ENCODE measurements at regions not wholly inside any gene's neighbourhood (a gene's known extent, or its start where the extent isn't known, plus 50 kb on each side); places are given as distances from the start of the nearest gene placed in this dataset.

GRCh38 chr3:117450026-117450425 lies 740.4 kb downstream of the TUSC7 start:
- TF ChIP-seq TARDBP (IDR thresholded peaks at IDR 0.05): no peak
- TF ChIP-seq ZNF384 (IDR thresholded peaks at IDR 0.05): no peak
- TF ChIP-seq ELF4 (IDR thresholded peaks at IDR 0.05): no peak
- TF ChIP-seq FOXK2 (IDR thresholded peaks at IDR 0.05): no peak
- no peak for TF ChIP-seq SUZ12 (IDR thresholded peaks at IDR 0.05)
- TF ChIP-seq BHLHE40 (IDR thresholded peaks at IDR 0.05; ENCODE audit: borderline replicate concordance): no peak
- no peak for TF ChIP-seq SP1 (IDR thresholded peaks at IDR 0.05)
- TF ChIP-seq ARNT (IDR thresholded peaks at IDR 0.05): no peak
- TF ChIP-seq FOXA1 (IDR thresholded peaks at IDR 0.05): no peak
- TF ChIP-seq FOXM1 (IDR thresholded peaks at IDR 0.05; ENCODE audit: borderline replicate concordance): no peak
- TF ChIP-seq PKNOX1 (IDR thresholded peaks at IDR 0.05): no peak
- TF ChIP-seq HDGF (IDR thresholded peaks at IDR 0.05; ENCODE audit: borderline replicate concordance): no peak
- no peak for TF ChIP-seq NFRKB (IDR thresholded peaks at IDR 0.05)
- TF ChIP-seq LEF1 (IDR thresholded peaks at IDR 0.05; ENCODE audit: borderline replicate concordance): no peak
